GM19240 (cell line): ENCODE measurements at regions not wholly inside any gene's neighbourhood (a gene's known extent, or its start where the extent isn't known, plus 50 kb on each side); places are given as distances from the start of the nearest gene placed in this dataset.
"Not testable (repeated sequence)": the region's sequence is repeated elsewhere in the genome, so short reads cannot be mapped to it uniquely, and the experiment has no call there.

Source experiments
- DNase-seq: peaks from one replicate; pipeline ENCODE4 v3.0.0; 2011; ENCODE audit warnings: low spot score; ENCODE audit not compliant: insufficient read length

DNA sequence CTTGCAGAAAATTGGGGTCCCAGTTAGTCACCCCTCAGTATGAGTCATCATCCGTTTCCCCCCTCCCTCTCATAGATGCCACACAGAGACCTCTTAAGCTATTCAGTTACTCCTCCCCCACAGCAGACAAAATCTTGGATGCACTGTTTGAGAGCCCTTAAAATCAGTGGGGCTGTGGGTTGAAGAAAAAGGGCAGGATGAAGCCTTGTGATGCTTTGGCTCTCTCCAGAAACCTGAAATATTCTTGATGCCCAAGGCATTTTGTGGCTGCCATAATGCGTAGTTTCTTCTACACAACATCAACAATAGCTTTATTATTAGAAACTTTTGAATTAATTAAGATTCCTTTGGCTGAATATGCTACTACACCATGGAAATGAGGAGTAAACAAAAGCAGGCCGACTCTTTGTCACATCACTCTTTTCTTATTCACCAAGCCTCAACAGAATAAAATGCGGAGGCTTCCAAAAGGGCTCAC is 133.8 kb downstream of the MRPS30 start:
- no peak for DNase-seq

DNA sequence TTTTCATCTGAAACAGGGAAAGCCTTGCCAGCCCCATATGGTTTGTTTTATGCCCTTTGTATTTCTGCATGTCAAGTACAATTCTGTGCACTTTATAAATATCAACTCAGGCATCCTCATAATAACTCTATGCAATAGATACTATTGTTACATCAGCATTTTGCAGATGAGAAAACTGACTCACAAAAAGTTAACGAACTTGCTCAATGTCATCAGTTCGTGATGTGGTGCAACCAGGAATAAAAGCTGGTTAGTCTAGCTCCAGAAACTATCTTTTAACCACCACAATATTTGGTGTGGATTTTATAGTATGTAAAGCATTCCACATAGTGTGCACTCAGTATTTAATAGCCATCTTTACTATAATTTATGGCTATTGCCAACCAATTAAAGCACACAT is 134.9 kb downstream of the MRPS30 start:
- DNase-seq, result no peak

GRCh38 chr5:44945743-44946142 is 137.0 kb downstream of the MRPS30 start:
- DNase-seq, result no peak

- no peak for DNase-seq
Observed at GRCh38 chr5:44949687-44950086, 140.9 kb downstream of the MRPS30 start.

DNA sequence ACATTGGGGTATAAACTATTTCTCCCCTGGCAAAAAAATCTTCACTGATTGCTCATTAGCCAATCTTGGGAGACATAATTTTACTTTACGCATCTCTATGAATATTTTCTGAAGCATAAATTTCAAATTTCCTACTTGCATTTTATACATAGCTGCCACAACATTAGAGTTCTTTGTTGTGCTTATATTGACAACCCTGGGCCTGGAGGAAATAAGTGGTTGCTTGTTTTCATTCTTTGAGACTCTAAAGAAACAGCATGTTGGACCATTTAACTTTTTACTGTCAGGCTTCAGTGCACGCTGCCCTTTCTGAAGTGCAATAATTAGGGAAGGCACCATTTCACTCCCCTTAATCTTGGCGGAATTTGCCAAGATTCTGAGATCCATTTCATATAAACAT is 142.6 kb downstream of the MRPS30 start:
- DNase-seq, result no peak

DNA sequence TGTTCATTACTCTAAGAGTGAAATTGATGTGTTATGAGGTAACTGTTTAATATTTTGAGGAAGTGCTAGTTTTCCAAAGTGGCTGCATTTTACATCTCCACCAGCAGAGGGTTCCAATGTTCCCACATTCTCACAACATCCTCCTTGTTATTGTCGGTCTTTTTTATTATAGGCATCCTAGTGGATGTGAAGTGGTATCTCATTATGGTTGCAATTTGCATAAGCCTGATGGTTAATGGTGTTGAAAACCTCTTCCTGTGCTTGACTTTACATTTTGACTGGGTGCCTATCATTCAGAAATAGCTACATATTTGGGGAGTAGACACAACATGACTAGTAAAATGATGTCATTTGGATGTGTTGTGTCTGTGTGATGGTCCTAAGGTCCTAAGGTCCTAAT is 143.6 kb downstream of the MRPS30 start:
- no peak for DNase-seq

DNA sequence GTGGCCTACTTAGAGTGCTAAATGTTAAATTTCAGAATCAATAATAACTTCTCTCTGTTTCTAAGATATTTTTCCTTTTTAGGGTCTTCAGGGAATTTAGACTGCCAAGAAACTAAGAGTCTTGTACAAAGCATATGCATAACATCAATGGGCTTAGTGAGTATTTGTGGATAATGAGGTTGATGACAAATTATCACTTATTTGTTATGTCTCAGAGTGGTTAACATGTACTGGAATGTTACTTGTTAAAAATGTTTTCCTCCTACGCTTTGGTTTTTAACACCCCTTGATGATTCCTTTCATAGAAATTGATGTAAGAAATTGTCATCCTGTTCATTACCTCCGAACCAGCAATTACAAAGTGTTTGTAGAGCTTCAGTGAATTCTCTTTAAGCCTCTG is 144.3 kb downstream of the MRPS30 start:
- DNase-seq, result no peak

DNA sequence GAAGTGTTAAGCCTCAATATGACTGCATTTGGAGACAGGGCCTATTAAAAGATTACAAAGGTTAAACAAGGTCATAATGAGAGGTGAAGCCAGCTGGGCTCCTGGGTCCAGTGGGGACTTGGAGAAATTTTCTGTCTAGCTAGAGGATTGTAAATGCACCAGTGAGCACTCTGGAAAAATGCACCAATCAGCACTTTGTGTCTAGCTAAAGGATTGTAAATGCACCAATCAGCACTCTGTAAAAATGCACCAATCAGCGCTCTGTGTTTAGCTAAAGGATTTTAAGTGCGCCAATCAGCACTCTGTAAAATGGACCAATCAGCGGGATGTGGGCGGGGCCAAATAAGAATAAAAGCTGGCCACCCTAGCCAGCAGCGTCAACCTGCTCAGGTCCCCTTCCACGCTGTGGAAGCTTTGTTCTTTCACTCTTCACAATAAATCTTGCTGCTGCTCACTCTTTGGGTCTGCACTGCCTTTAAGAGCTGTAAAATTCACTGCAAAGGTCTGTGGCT is 150.3 kb downstream of the MRPS30 start:
- not testable (repeated sequence) for DNase-seq

GRCh38 chr5:44969825-44970224 is 161.1 kb downstream of the MRPS30 start:
- no peak for DNase-seq

DNA sequence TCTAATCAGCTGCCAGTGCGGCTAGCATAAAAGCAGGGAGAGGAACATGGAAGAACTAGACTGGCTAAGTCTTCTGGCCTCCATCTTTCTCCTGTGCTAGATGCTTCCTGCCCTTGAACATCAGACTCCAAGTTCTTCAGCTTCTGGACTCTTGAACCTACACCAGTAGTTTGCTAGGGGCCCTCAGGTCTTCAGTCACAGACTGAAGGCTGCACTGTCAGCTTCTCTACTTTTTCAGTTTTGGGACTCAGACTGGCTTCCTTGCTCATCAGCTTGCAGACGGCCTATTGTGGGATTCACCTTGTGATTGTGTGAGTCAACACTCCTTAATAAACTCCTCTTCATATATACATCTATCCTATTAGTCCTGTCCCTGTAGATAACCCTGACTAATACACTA is 162.2 kb downstream of the MRPS30 start:
- DNase-seq, result not testable (repeated sequence)

DNA sequence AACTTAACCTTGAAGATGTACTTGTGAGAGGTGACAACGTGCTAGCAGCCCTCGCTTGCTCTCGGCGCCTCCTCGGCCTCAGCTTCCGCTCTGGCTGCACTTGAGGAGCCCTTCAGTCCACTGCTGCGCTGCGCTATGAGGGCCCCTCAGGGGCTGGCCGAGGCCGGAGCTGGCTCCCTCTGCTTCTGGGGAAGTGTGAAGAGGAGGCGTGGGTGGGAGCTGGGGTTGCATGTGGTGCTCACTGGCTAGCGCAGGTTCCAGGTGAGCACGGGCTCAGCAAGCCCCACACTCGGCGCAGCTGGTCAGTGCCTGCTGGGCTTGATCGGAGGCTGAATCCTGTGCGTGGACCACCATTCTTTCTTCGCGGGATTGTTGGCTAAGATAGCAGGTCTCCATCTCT is 166.1 kb downstream of the MRPS30 start:
- DNase-seq, result no peak

- no peak for DNase-seq
Observed at GRCh38 chr5:44981708-44982107, 173.0 kb downstream of the MRPS30 start.

DNA sequence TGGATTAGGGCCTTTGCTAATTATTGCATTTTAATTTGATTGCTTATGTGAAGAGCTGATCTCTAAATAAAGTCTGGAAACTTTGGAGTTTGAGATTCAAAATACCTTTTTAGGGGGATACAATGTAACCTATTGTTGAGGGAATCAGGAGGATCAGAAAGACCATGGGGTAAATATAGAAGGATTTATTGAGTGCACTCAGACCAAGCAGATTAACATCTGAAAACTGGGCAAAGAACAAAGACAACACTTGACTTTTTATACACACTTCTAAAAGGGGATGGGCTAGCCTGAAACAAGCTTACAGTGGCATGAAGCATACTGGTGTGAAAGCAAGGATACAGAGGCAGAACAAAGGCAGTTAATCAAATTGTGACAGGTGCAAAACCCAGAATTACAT is 174.3 kb downstream of the MRPS30 start:
- no peak for DNase-seq

DNA sequence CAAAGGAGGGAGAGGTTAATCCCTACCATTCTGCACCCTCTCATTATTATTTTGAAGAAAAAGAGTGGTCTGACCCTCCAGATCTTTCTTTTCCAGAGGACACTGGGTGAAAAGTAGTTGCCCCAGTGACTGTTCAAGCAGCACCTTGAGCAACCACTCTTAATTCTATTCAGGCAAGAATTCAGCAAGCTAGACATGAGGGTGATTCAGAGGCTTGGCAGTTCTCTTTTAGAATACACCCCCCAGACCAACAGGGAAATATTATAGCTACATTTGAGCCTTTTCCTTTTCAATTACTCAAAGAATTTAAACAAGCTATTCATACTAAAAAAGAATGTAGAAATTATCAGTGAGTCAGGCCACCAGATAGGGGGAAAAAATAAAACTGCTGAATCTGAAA is 178.3 kb downstream of the MRPS30 start:
- no peak for DNase-seq

- no peak for DNase-seq
Observed at GRCh38 chr5:44991693-44992092, 182.9 kb downstream of the MRPS30 start.

DNA sequence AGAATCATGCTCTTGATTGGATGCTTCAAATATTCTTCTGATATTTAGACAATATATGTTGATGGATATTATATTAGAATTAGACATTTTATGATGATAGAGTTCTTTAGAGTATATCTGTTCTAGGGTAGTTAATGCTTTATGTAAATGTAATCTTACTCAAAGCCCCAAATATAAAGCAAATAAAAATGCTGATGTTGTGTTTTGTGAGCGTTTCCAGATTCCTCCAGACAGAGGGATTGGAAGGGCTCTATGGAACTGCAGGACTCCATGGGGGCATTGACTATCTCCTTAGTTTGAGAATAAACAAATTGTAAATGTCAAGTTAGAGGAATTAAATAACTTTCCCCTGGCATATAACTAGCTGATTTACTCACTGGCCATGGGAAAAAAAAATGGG is 184.5 kb downstream of the MRPS30 start:
- DNase-seq, result no peak

DNA sequence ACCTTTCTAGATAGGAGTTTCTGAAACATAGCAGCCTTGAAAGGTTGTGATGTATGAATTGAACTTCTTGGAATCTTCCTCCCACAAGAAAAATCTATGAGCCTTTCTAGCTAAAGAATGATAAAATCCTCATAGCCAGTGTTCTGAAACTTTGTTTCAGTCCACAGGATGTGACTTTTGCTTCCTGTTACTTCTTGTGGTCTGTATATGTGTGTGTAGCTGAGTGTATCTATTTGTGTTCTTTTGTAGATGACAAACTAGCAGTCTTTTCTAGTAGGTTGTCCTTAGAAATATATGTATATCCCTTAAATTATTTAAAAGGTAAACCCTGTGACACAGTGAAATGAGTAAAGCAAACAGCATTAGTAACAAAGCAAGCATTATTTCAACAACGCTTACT is 188.8 kb downstream of the MRPS30 start:
- no peak for DNase-seq

DNA sequence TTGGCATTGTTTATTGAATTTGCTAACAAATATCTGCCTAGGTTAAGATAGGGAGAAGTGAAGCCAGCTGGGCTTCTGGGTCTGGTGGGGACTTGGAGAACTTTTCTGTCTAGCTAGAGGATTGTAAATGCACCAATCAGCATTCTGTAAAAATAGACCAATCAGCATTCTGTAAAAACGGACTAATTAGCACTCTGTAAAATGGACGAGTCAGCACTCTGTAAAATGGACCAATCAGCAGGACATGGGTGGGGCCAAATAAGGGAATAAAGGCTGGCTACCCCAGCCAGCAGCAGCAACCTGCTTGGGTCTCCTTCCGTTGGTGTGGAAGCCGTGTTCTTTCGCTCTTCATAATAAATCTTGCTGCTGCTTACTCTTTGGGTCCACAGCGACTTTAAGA is 198.4 kb downstream of the MRPS30 start:
- not testable (repeated sequence) for DNase-seq

- DNase-seq, result no peak
Observed at GRCh38 chr5:45017568-45017967, 208.8 kb downstream of the MRPS30 start.

- DNase-seq, result no peak
Observed at GRCh38 chr5:45029553-45029952, 220.8 kb downstream of the MRPS30 start.

GRCh38 chr5:45035991-45036390 is 227.2 kb downstream of the MRPS30 start:
- DNase-seq, result no peak

- DNase-seq, result no peak
Observed at GRCh38 chr5:45037927-45038326, 229.2 kb downstream of the MRPS30 start.

- peak; percentile 8 for DNase-seq
Observed at GRCh38 chr5:45038366-45038987, 229.7 kb downstream of the MRPS30 start.

DNA sequence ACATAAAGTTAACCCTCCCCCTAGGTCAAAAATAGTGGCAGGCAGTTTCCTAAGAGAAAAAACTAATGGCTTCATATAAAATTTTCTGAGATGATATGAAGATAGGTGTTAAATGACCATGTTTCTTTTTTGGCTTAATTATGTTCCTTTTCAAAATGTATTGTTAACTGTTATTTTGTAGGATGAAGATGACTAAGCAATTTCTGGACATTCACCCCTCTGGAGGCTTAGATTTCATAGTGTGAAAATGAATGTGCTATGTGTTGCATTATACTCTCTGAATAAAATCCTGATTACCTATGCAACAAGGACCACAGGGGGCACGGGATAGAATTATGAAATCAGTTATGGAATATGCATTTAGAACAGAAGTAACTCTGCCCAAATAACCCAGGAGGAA is 233.5 kb downstream of the MRPS30 start:
- DNase-seq, result no peak
